Stimulated activated naive B cell treated with anti-CD40 and anti-IgM and Interleukin-4, amounts not matched to agents 10 μg/mL and 1 μg/mL and 100 μg/mL, for 72 hours (primary cell): ENCODE measurements at regions not wholly inside any gene's neighbourhood (a gene's known extent, or its start where the extent isn't known, plus 50 kb on each side); places are given as distances from the start of the nearest gene placed in this dataset.

Source experiments
- ATAC-seq, 2 donors: fragments of 150-1000 bp; cut with Tn5 transposase; replicated peaks; 2 replicates each; pipeline ENCODE4 v1.10.0; 2021; ENCODE audit warnings: moderate library complexity in 1 of 2
- DNase-seq: peaks from one replicate; pipeline ENCODE4 v3.0.0; 2021
- H3K27ac Mint-ChIP-seq: one replicate; pipeline ENCODE4 v1.8.0; 2022; ENCODE audit warnings: mild to moderate bottlenecking, mixed read lengths
- H3K27me3 Mint-ChIP-seq, 2 donors: one replicate each; pipeline ENCODE4 v1.8.0; 2022; ENCODE audit warnings: mixed read lengths in 2 of 2
- H3K36me3 Mint-ChIP-seq, 2 donors: one replicate each; pipeline ENCODE4 v1.8.0; 2022; ENCODE audit warnings: mixed read lengths in 2 of 2, mild to moderate bottlenecking in 1 of 2
- H3K4me1 Mint-ChIP-seq, 2 donors: one replicate each; pipeline ENCODE4 v1.8.0; 2022; ENCODE audit warnings: mixed read lengths in 2 of 2, mild to moderate bottlenecking in 1 of 2
- H3K4me3 Mint-ChIP-seq, 2 donors: one replicate each; pipeline ENCODE4 v1.8.0; 2022; ENCODE audit warnings: mild to moderate bottlenecking in 2 of 2, mixed read lengths in 2 of 2, moderate library complexity in 1 of 2
- H3K9me3 Mint-ChIP-seq, 2 donors: one replicate each; pipeline ENCODE4 v1.8.0; 2022; ENCODE audit warnings: mixed read lengths in 2 of 2, mild to moderate bottlenecking in 1 of 2

- no peak for DNase-seq
These were observed 189.8 kb upstream of the CEP162 start for GRCh38 chr6:84417260-84417659.

GRCh38 chr6:84416043-84416657, 188.7 kb upstream of the CEP162 start:
- DNase-seq, result no peak
- Mint-ChIP-seq H3K36me3 (no peaks in the 10 kb centered on the region), H3K4me1 (no peaks in the 10 kb centered on the region), H3K27ac (no peak overlapping the region), H3K27me3 (no peaks in the 10 kb centered on the region), H3K9me3 (no peaks in the 10 kb centered on the region), H3K4me3 (no peak overlapping the region)
- no peak for ATAC-seq

More at GRCh38 chr6:84417260-84417659, 189.8 kb upstream of the CEP162 start:
- no peak overlapping the region for H3K4me3 Mint-ChIP-seq
- no peak overlapping the region for H3K27ac Mint-ChIP-seq
- peaks cover 5 to 10% of the 10 kb centered on the region in 2 donors for H3K27me3 Mint-ChIP-seq
- ATAC-seq, result no peak
- peaks cover 0 to 2% of the 10 kb centered on the region in 2 donors for H3K9me3 Mint-ChIP-seq
- no peaks in the 10 kb centered on the region for H3K4me1 Mint-ChIP-seq
- H3K36me3 Mint-ChIP-seq, result no peaks in the 10 kb centered on the region

DNA sequence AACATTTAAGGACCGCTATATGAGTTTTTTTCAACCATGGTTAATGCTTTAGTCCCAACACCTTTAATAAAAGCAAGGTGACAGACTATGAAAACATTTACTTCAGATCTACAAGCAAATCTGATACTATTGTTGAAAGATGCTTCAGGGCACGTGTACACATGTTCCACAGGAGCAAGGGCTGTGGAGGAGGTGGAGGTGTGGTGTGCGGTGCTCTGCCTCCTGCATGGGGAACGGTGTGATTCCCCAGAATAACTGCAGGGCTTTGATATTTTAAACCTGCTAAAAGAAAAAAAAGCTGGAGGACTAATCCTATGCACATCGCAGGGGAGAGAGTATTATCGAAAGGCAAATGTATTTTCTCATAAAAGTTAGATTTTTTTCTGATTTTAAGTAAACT, 188.1 kb upstream of the CEP162 start:
- no peak for ATAC-seq
- Mint-ChIP-seq H3K27me3 (no peaks in the 10 kb centered on the region), H3K36me3 (no peaks in the 10 kb centered on the region), H3K4me3 (no peak overlapping the region), H3K27ac (no peak overlapping the region), H3K9me3 (no peaks in the 10 kb centered on the region), H3K4me1 (no peaks in the 10 kb centered on the region)
- DNase-seq, result no peak

GRCh38 chr6:84415068-84415467, 187.6 kb upstream of the CEP162 start:
- Mint-ChIP-seq H3K4me3 (no peak overlapping the region), H3K9me3 (no peaks in the 10 kb centered on the region), H3K4me1 (no peaks in the 10 kb centered on the region), H3K27me3 (no peaks in the 10 kb centered on the region), H3K27ac (no peak overlapping the region), H3K36me3 (no peaks in the 10 kb centered on the region)
- no peak for DNase-seq
- no peak for ATAC-seq

GRCh38 chr6:84414531-84414930, 187.1 kb upstream of the CEP162 start:
- ATAC-seq (no peak), DNase-seq (no peak)
- H3K4me1 Mint-ChIP-seq, result no peaks in the 10 kb centered on the region
- no peak overlapping the region for H3K4me3 Mint-ChIP-seq
- no peaks in the 10 kb centered on the region for H3K27me3 Mint-ChIP-seq
- H3K9me3 Mint-ChIP-seq, result no peaks in the 10 kb centered on the region
- no peak overlapping the region for H3K27ac Mint-ChIP-seq
- H3K36me3 Mint-ChIP-seq, result no peaks in the 10 kb centered on the region

- DNase-seq, result no peak
- Mint-ChIP-seq H3K4me3 (no peak overlapping the region), H3K9me3 (peaks cover 0 to 1% of the 10 kb centered on the region in 2 donors), H3K27ac (no peak overlapping the region), H3K36me3 (no peaks in the 10 kb centered on the region), H3K27me3 (no peaks in the 10 kb centered on the region), H3K4me1 (no peaks in the 10 kb centered on the region)
- no peak for ATAC-seq
These were observed 183.7 kb upstream of the CEP162 start for GRCh38 chr6:84411060-84411629.

- ATAC-seq, result no peak
- no peak overlapping the region for H3K4me3 Mint-ChIP-seq
- no peaks in the 10 kb centered on the region for H3K36me3 Mint-ChIP-seq
- peaks cover 0 to 1% of the 10 kb centered on the region in 2 donors for H3K9me3 Mint-ChIP-seq
- H3K4me1 Mint-ChIP-seq, result no peaks in the 10 kb centered on the region
- H3K27me3 Mint-ChIP-seq, result no peaks in the 10 kb centered on the region
- DNase-seq, result no peak
- no peak overlapping the region for H3K27ac Mint-ChIP-seq
These were observed 182.5 kb upstream of the CEP162 start for GRCh38 chr6:84409911-84410310.

GRCh38 chr6:84408028-84408427, 180.6 kb upstream of the CEP162 start:
- H3K4me1 Mint-ChIP-seq, result no peaks in the 10 kb centered on the region
- H3K9me3 Mint-ChIP-seq, result peaks cover 0 to 1% of the 10 kb centered on the region in 2 donors
- no peaks in the 10 kb centered on the region for H3K36me3 Mint-ChIP-seq
- H3K27me3 Mint-ChIP-seq, result no peaks in the 10 kb centered on the region
- ATAC-seq (no peak), DNase-seq (no peak)
- no peak overlapping the region for H3K4me3 Mint-ChIP-seq
- no peak overlapping the region for H3K27ac Mint-ChIP-seq

DNA sequence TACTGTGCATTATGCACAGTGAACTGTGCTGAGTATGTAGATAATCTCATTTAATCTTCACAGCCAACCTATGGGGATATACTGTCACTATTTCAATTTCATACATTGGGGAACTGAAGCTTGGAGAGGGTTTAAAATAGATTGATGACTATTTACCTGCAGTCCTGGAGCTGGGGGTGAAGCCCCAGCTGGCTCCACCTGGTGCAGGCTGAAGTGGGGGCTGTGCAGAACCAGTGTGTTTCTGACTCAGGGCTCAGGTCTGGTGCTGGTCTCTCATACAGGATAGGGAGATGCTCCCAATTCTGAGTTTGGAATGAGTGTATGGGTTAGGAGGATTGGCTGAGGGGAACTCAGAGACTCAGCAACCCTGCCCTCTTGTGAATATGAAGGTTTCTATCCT, 176.1 kb upstream of the CEP162 start:
- Mint-ChIP-seq H3K27me3 (no peaks in the 10 kb centered on the region), H3K27ac (no peak overlapping the region), H3K4me1 (no peaks in the 10 kb centered on the region), H3K36me3 (no peaks in the 10 kb centered on the region), H3K9me3 (peaks cover 0 to 1% of the 10 kb centered on the region in 2 donors), H3K4me3 (no peak overlapping the region)
- DNase-seq (no peak), ATAC-seq (no peak)

DNA sequence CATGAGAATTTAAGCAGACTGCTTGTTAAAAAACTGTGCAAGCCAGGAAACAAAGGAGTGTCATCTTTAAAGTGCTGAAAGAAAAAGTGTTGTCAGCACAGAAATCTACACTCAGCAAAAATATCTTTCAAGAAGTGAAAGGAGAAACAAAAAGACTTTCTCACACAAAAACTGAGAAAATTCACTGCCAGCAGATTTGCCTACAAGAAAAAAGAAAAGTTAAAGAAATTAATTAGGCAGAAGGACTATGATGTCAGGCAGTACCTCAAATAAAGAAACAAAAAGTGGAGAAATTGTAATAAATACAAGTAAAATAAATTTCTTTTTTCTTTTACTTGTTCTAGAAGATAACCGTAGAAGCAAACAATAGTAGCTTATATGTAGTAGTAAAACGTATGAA, 171.6 kb upstream of the CEP162 start:
- Mint-ChIP-seq H3K27me3 (no peaks in the 10 kb centered on the region), H3K27ac (no peak overlapping the region), H3K4me3 (no peak overlapping the region), H3K4me1 (no peaks in the 10 kb centered on the region), H3K36me3 (no peaks in the 10 kb centered on the region), H3K9me3 (no peaks in the 10 kb centered on the region)
- DNase-seq, result no peak
- ATAC-seq, result no peak

- H3K36me3 Mint-ChIP-seq, result no peaks in the 10 kb centered on the region
- DNase-seq (no peak), ATAC-seq (no peak)
- H3K27me3 Mint-ChIP-seq, result no peaks in the 10 kb centered on the region
- peaks cover 3% of the 10 kb centered on the region in 2 donors for H3K9me3 Mint-ChIP-seq
- no peaks in the 10 kb centered on the region for H3K4me1 Mint-ChIP-seq
- no peak overlapping the region for H3K27ac Mint-ChIP-seq
- H3K4me3 Mint-ChIP-seq, result no peak overlapping the region
These were observed 164.8 kb upstream of the CEP162 start for GRCh38 chr6:84392261-84392660.

DNA sequence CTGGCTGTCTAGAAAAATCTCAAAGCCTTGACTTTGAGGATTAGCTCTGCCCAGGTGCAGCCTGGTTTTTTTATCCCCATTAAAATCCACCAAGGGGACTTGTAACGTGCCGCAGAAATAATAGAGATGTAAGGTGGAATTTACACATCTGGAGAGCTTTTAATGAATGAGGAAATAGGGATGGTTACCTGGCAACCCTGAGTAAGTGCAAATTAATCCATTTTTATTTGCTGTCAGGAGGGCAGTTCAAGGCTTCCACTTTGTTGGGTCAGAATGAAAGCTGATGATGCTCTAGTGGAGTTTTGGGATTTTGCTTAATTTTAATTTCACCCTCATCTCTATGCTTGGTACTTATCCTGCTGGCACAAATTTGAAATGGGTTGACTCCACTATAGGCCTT, 163.4 kb upstream of the CEP162 start:
- DNase-seq (no peak), ATAC-seq (no peak)
- H3K4me1 Mint-ChIP-seq, result no peaks in the 10 kb centered on the region
- no peak overlapping the region for H3K27ac Mint-ChIP-seq
- no peaks in the 10 kb centered on the region for H3K36me3 Mint-ChIP-seq
- H3K4me3 Mint-ChIP-seq, result no peak overlapping the region
- H3K27me3 Mint-ChIP-seq, result no peaks in the 10 kb centered on the region
- peaks cover 4% of the 10 kb centered on the region in 2 donors for H3K9me3 Mint-ChIP-seq

DNA sequence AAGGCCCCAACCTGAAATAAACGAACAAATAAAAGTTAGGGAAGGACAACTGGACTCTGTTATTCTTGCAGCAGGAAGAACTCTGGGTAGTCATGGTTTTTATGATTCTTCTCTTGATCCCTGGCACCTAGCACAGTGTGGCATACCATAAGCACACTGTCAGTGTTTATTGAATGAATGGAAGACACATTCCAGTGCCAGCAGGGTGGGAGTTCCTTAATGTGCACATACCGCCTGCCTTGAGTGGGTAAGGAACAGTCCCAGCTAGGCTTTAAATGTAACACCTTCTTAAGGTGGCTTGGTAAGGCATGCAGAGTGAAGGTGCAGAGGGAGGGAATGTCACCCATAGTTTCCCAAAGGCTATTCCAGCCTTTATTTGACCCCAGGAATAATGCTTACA, 162.9 kb upstream of the CEP162 start:
- H3K4me3 Mint-ChIP-seq, result no peak overlapping the region
- H3K27me3 Mint-ChIP-seq, result no peaks in the 10 kb centered on the region
- no peaks in the 10 kb centered on the region for H3K4me1 Mint-ChIP-seq
- H3K36me3 Mint-ChIP-seq, result no peaks in the 10 kb centered on the region
- ATAC-seq (no peak), DNase-seq (no peak)
- H3K27ac Mint-ChIP-seq, result no peak overlapping the region
- H3K9me3 Mint-ChIP-seq, result peaks cover 8 to 9% of the 10 kb centered on the region in 2 donors

- DNase-seq (no peak), ATAC-seq (no peak)
- Mint-ChIP-seq H3K36me3 (no peaks in the 10 kb centered on the region), H3K27me3 (no peaks in the 10 kb centered on the region), H3K4me3 (no peak overlapping the region), H3K9me3 (peaks cover 4 to 9% of the 10 kb centered on the region in 2 donors), H3K27ac (no peak overlapping the region), H3K4me1 (no peaks in the 10 kb centered on the region)
These were observed 151.7 kb upstream of the CEP162 start for GRCh38 chr6:84379142-84379541.

GRCh38 chr6:84372290-84372689, 144.8 kb upstream of the CEP162 start:
- H3K4me3 Mint-ChIP-seq, result no peak overlapping the region
- peaks cover 0 to 1% of the 10 kb centered on the region in 2 donors for H3K4me1 Mint-ChIP-seq

More at GRCh38 chr6:84372290-84372689, 144.8 kb upstream of the CEP162 start:
- no peak overlapping the region for H3K27ac Mint-ChIP-seq
- no peak for DNase-seq
- peaks cover 4 to 7% of the 10 kb centered on the region in 2 donors for H3K9me3 Mint-ChIP-seq
- no peaks in the 10 kb centered on the region for H3K36me3 Mint-ChIP-seq
- no peak for ATAC-seq
- H3K27me3 Mint-ChIP-seq, result no peaks in the 10 kb centered on the region
